ENCODE measurements at regions not wholly inside any gene's neighbourhood (a gene's known extent, or its start where the extent isn't known, plus 50 kb on each side); places are given as distances from the start of the nearest gene placed in this dataset.

DNA sequence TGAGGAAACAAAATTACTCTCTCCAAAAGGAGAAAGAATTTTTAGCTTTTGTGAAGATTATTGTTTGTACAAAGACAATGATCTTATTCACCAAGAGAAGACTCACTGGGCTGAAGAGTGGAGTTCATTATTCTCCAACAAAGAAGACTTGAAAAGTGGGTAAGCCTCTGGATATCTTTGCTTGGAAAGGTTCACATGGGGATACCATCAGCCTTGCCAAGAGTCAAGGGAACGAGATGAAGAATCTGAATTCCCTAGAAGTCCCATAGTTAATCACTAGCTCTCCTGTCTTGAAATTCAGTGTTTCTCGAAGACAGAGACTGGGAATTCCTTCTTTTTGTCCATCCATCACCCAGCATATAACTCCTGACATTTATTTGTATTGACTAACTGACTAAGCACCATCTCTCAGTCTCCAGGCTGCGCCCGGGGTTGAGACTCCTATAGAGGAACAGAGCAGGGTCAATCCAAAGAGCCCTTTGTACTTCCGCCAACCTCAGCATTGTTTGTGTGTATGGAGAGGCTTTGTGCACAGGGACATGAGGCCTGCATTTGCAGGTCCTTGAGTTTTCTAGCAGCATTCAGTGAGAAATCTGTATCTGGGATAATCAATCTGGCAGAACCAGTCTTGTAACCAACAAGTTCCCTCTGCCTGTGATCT is 461.9 kb downstream of the KIF16B start:
- TF ChIP-seq, protein P1, sequence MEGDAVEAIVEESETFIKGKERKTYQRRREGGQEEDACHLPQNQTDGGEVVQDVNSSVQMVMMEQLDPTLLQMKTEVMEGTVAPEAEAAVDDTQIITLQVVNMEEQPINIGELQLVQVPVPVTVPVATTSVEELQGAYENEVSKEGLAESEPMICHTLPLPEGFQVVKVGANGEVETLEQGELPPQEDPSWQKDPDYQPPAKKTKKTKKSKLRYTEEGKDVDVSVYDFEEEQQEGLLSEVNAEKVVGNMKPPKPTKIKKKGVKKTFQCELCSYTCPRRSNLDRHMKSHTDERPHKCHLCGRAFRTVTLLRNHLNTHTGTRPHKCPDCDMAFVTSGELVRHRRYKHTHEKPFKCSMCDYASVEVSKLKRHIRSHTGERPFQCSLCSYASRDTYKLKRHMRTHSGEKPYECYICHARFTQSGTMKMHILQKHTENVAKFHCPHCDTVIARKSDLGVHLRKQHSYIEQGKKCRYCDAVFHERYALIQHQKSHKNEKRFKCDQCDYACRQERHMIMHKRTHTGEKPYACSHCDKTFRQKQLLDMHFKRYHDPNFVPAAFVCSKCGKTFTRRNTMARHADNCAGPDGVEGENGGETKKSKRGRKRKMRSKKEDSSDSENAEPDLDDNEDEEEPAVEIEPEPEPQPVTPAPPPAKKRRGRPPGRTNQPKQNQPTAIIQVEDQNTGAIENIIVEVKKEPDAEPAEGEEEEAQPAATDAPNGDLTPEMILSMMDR (IDR thresholded peaks at IDR 0.05) = no peak
- TF ChIP-seq POLR2A (IDR thresholded peaks at IDR 0.05) = no peak
